ENCODE measurements at regions not wholly inside any gene's neighbourhood (a gene's known extent, or its start where the extent isn't known, plus 50 kb on each side); places are given as distances from the start of the nearest gene placed in this dataset.

DNA sequence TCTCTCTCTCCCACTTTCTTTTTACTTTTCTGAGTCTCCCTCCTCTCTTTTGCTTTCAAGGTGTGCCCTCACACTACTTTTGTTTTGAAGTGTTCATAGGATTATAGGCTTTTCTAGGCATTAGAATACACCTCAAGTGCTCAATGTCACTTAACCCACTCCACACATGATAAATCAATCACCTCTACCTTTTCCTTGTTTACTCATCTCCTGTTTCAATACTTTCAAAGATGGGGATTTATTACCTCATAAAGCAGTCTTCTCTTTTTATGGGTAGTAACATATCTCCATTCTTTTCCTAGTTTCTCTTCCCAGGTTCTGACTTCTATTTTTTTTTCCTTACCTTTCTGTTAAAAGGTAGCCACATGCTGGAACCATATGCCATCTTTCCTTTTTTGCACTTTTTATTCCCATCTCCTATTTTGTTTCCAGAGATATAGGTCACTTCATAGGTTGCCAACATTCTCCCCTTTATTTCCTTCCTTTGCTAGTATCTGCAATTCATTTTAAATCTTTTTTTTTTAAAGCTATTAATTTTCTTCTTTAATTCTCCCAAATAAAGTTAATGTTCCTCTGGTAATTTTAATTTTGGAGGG lies 137.6 kb upstream of the SLC10A2 start:
- intact Hi-C loops (cut with DNase I), result no loop called here

DNA sequence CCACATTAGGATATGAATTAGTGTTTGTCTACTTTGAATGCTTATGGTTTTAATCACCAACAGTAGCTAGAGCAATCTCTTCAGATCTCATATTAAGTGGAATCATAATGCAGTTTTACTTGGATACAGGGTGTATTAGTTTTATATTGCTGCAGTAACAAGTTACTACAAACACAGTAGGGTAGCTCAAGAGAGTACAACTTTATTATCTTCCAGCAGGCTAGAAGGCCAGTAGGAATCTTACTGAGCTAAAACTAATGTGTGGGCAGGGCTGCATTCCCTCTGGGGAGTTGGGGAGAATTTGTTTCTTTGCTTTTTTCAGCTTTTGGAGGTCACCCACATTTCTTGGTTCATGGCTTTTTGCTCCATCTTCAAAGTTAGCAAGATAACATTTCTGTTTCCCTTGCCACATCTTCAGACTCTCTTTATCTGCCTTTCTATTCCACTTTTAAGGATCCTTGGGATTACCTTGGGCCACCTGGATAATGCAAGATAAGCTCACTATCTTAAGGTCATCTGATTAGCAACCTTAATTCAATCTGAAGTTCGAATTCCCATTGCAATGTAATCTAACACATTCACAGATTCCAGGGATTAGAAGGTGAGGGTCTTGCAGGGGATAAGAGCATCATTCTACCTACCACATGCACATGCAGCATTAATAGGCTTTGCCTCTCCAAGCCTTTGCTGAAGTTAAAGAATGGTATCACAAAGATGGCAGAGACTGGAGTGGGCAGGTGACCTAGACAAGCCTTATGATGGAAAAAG lies 134.1 kb upstream of the SLC10A2 start:
- DNase-seq (no peak), ATAC-seq (peak in 2 of 8 donors; percentile 46 to 47)
- no peak overlapping the region for H3K4me3 ChIP-seq
- WGBS, 2 donors, result 31 to 69% methylated on average over 1 of the region's 1 CpG
- no peaks in the 10 kb centered on the region for H3K4me1 ChIP-seq
- no peaks in the 10 kb centered on the region for H3K36me3 ChIP-seq
- intact Hi-C loops (cut with DNase I), result no loop called here
- TF ChIP-seq, protein P1, sequence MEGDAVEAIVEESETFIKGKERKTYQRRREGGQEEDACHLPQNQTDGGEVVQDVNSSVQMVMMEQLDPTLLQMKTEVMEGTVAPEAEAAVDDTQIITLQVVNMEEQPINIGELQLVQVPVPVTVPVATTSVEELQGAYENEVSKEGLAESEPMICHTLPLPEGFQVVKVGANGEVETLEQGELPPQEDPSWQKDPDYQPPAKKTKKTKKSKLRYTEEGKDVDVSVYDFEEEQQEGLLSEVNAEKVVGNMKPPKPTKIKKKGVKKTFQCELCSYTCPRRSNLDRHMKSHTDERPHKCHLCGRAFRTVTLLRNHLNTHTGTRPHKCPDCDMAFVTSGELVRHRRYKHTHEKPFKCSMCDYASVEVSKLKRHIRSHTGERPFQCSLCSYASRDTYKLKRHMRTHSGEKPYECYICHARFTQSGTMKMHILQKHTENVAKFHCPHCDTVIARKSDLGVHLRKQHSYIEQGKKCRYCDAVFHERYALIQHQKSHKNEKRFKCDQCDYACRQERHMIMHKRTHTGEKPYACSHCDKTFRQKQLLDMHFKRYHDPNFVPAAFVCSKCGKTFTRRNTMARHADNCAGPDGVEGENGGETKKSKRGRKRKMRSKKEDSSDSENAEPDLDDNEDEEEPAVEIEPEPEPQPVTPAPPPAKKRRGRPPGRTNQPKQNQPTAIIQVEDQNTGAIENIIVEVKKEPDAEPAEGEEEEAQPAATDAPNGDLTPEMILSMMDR (IDR thresholded peaks at IDR 0.05), result no peak
- no peaks in the 10 kb centered on the region for H3K27me3 ChIP-seq
- H3K9me3 ChIP-seq, result peaks cover 0 to 18% (median 0%) of the 10 kb centered on the region in 11 donors
- H3K27ac ChIP-seq, result no peak overlapping the region

More for the DNA sequence above, 137.6 kb upstream of the SLC10A2 start:
- Histone ChIP-seq H3K27ac (no peak overlapping the region), H3K36me3 (no peaks in the 10 kb centered on the region), H3K9me3 (peaks cover 0 to 17% (median 0%) of the 10 kb centered on the region in 11 donors), H3K4me3 (no peak overlapping the region), H3K27me3 (no peaks in the 10 kb centered on the region), H3K4me1 (no peaks in the 10 kb centered on the region)
- no peak for DNase-seq
- ATAC-seq, result no peak
- TF ChIP-seq, protein P1 (IDR thresholded peaks at IDR 0.05), result no peak

DNA sequence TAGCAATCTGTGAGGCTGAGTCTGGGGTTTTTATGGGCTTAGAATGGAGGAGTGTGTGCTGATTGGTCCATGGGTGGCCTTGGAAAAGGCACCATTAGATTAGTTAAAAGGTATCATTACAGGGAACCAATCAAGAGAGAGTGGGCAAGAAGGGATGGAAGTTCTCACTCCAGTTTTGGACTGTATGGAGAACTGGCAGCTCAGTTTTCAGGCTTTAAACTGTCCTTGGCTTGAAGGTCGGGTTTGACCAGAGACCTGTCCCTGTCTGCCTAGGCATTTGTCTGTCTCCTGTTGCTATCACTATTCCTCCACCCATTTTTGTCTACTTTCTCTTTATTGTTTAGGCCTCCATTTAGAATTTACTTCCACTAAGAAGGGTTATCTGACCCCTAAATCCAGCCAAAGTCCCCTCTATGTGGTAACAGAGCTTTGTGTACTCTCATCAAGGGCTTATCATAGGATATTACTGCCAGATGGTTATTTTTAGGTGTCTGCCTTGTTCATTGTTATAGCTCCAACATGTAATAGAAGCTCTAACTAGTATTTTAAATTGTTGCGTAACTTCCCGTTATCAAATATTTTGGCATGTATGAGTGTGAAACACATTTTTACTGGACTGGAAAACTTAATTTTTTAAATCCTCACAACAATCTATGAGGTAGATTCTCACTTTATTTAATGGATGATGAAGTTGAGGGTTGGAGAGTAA lies 133.3 kb upstream of the SLC10A2 start:
- Histone ChIP-seq H3K4me3 (no peak overlapping the region), H3K4me1 (no peaks in the 10 kb centered on the region), H3K9me3 (peaks cover 0 to 18% (median 0%) of the 10 kb centered on the region in 11 donors), H3K36me3 (no peaks in the 10 kb centered on the region), H3K27ac (peak overlapping the region in 2 of 10 donors; percentile 21 to 29), H3K27me3 (no peaks in the 10 kb centered on the region)
- DNase-seq (no peak), ATAC-seq (peak; percentile 23 to 97 (median 73))
- TF ChIP-seq, protein P1 (IDR thresholded peaks at IDR 0.05), result no peak
- WGBS, 2 donors, result 56 to 71% methylated on average over 3 of the region's 3 CpGs
- intact Hi-C loops (cut with DNase I), result loop anchor here in 1 of 10 donors (10.0 kb wide), 1 partner anchor 155 kb away; no protein-coding TSS in a partner anchor

DNA sequence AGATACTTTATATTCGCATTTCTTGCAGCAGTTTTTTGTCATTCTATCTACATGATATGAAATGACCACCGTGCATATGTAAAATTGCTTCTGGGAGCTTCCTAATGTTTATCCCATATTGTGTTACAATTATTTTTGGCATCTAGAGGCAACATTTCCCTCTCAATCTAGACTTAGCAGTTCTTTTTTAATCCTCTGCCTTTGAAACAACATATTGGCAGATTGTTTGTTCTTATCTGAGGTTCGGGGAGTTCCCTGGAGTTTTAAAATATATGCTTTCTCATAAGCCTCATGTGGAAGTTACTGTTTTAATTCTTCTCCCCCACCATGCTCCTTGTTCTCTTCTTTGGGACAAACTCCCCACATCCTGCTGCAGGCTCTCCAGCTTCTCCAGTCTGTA lies 130.1 kb upstream of the SLC10A2 start:
- Histone ChIP-seq H3K9me3 (peaks cover 0 to 18% (median 0%) of the 10 kb centered on the region in 11 donors), H3K27me3 (peaks cover 0 to under 1% (median 0%) of the 10 kb centered on the region in 7 donors), H3K4me1 (no peaks in the 10 kb centered on the region), H3K27ac (no peak overlapping the region), H3K36me3 (no peaks in the 10 kb centered on the region), H3K4me3 (no peak overlapping the region)
- WGBS, 2 donors, result 33 to 53% methylated on average over 3 of the region's 3 CpGs
- TF ChIP-seq, protein P1 (IDR thresholded peaks at IDR 0.05), result no peak
- ATAC-seq (no peak), DNase-seq (no peak)
- intact Hi-C loops (cut with DNase I), result loop anchor here in 1 of 10 donors (10.0 kb wide), 1 partner anchor 158 kb away; no protein-coding TSS in a partner anchor
